H1 (cell line): ENCODE measurements at regions not wholly inside any gene's neighbourhood (a gene's known extent, or its start where the extent isn't known, plus 50 kb on each side); places are given as distances from the start of the nearest gene placed in this dataset.

Source experiments
- CHD1 ChIP-seq: IDR thresholded peaks from 2 replicates; pipeline ENCODE4 v1.6.1; 2012; ENCODE audit warnings: low read depth, low read length, improper control_type of control experiment
- KDM1A ChIP-seq: fragments of 200-600, 300-600 bp; sonication (generic); IDR thresholded peaks from 2 replicates; pipeline ENCODE4 v1.7.1; 2016; ENCODE audit warnings: mild to moderate bottlenecking, low read length, borderline replicate concordance
- SIN3A ChIP-seq, 2 experiments: IDR thresholded peaks in 1 of 2; conservative IDR thresholded peaks in 1 of 2; 2 replicates each; pipeline ENCODE4 v1.6.1; 2011 to 2012; ENCODE audit warnings: low read length in 2 of 2, improper control_type of control experiment in 1 of 2, low read depth in 1 of 2, mild to moderate bottlenecking in 1 of 2
- TAF7 ChIP-seq: optimal IDR thresholded peaks from 2 replicates; pipeline ENCODE3; 2011; ENCODE audit warnings: low read depth, mild to moderate bottlenecking, inconsistent platforms, low read length, moderate library complexity, borderline replicate concordance

DNA sequence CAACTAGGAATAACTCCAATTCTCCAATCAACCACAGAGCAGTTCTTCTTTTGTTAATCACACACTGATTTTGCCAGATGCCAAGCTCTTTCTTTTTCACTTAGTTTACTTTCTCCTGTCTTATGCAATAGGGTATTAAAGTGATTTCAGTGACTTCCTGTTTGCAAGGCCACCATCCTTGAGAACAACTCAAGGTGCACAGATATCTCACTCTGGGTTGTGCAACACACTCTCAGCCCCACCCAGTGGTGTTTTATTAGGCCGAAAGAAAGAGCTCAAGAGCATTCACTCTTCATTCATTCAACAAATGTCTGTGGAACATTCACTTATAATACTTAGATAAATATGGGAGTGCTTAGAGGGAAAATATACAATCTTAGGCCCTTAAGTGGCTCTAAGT lies 352.5 kb downstream of the ZNF326 start (continued):
- no peak for TF ChIP-seq SIN3A (conservative IDR thresholded peaks at IDR 0.05 in 1 of 2, IDR thresholded peaks at IDR 0.05 in 1 of 2; ENCODE audit: low read depth in 1 of 2, low read length in 2 of 2)
- TF ChIP-seq KDM1A, result no peak
- no peak for TF ChIP-seq TAF7
- TF ChIP-seq CHD1, result no peak
